Mesothelial cell of epicardium (in vitro differentiated cells): ENCODE measurements at regions not wholly inside any gene's neighbourhood (a gene's known extent, or its start where the extent isn't known, plus 50 kb on each side); places are given as distances from the start of the nearest gene placed in this dataset.
"Not testable (repeated sequence)": the region's sequence is repeated elsewhere in the genome, so short reads cannot be mapped to it uniquely, and the experiment has no call there.

Experiments
- DNase-seq, 2 experiments: peaks; one replicate each; pipeline ENCODE4 v3.0.0; 2021; ENCODE audit warnings: low spot score in 2 of 2; ENCODE audit not compliant: unreplicated experiment in 2 of 2
- H3K27ac Mint-ChIP-seq: 2 replicates; pipeline ENCODE4 v1.8.0; 2021; ENCODE audit warnings: mixed read lengths
- H3K27me3 Mint-ChIP-seq: 2 replicates; pipeline ENCODE4 v1.8.0; 2021; ENCODE audit warnings: low read depth, mixed read lengths
- H3K36me3 Mint-ChIP-seq: 2 replicates; pipeline ENCODE4 v1.8.0; 2021; ENCODE audit warnings: mixed read lengths
- H3K4me1 Mint-ChIP-seq: 2 replicates; pipeline ENCODE4 v1.8.0; 2021; ENCODE audit warnings: mixed read lengths
- H3K4me3 Mint-ChIP-seq: 2 replicates; pipeline ENCODE4 v1.8.0; 2021; ENCODE audit warnings: mild to moderate bottlenecking, moderate library complexity, mixed read lengths
- H3K9me3 Mint-ChIP-seq: 2 replicates; pipeline ENCODE4 v1.8.0; 2021; ENCODE audit warnings: mixed read lengths
- TF ChIP-seq, protein P1 (sequence below): fragments of 200-600 bp; sonication (generic); IDR thresholded peaks from one replicate; pipeline ENCODE4 v1.5.0; 2021; ENCODE audit warnings: antibody characterized with exemption; ENCODE audit not compliant: unreplicated experiment

DNA sequence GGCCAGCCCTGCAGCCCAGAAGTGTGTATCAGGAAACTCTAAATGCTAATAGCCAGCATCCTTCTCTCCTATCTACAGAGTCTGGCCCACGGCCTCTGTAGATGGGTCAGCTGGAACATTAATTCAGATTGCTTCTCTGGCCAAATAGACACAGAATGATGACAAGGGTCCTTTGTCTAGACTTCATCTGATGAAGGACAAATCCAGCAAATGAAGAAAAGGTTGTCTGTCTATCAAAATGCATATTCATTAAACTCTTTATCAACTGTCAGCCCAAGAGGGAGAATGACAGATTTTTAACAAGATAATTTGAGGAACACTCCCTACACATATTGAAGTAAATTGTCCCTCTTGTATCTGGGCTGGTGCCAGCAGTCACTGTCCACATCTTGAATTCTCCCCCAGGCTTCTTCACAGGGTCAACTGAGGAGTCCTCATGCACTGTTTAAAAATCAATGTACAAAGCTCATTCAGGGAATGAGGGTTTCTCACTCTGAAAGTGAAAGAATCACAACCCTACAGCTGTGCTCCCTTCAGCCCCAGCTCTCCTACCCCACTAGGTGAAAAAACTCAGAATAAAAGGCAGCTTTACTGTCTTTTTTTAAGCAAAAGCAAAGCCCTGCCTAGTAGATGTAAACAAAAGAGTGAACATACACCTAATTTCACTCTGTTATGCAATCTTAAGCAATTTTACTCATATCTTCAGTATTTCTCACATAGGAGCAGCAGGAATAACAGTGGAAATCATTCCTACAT is 507.7 kb downstream of the IGSF11 start:
- no peaks in the 10 kb centered on the region for H3K4me1 Mint-ChIP-seq
- no peaks in the 10 kb centered on the region for H3K36me3 Mint-ChIP-seq
- H3K9me3 Mint-ChIP-seq, result no peaks in the 10 kb centered on the region
- H3K27ac Mint-ChIP-seq, result no peak overlapping the region
- H3K27me3 Mint-ChIP-seq, result no peaks in the 10 kb centered on the region
- no peak for DNase-seq
- H3K4me3 Mint-ChIP-seq, result no peak overlapping the region
- TF ChIP-seq, protein P1, sequence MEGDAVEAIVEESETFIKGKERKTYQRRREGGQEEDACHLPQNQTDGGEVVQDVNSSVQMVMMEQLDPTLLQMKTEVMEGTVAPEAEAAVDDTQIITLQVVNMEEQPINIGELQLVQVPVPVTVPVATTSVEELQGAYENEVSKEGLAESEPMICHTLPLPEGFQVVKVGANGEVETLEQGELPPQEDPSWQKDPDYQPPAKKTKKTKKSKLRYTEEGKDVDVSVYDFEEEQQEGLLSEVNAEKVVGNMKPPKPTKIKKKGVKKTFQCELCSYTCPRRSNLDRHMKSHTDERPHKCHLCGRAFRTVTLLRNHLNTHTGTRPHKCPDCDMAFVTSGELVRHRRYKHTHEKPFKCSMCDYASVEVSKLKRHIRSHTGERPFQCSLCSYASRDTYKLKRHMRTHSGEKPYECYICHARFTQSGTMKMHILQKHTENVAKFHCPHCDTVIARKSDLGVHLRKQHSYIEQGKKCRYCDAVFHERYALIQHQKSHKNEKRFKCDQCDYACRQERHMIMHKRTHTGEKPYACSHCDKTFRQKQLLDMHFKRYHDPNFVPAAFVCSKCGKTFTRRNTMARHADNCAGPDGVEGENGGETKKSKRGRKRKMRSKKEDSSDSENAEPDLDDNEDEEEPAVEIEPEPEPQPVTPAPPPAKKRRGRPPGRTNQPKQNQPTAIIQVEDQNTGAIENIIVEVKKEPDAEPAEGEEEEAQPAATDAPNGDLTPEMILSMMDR, result no peak

DNA sequence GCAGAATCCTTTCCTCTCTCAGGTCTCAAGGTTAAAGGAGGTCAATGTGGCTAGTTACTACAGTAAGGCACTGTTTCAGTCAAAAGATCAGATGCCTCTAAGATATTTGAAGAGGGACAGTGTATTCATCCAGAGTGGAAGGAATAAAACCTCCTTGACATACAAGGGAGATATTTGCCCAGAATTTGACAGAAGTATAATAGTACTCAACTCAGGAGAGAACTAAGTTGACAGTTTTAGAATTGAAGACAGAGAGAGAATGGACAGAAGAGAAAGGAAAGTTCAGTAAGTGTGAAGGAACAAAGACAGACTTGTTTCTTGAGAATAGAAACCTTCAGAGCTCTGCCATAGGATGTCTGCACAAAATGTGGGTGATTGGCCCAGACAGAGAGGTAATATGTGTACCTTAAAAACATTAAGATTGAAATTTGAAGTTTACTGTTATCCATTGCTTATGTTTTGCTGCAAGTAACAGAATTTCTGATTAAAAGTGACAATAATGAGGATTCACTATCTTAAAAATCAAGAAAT is 507.1 kb downstream of the IGSF11 start:
- no peaks in the 10 kb centered on the region for H3K36me3 Mint-ChIP-seq
- no peaks in the 10 kb centered on the region for H3K27me3 Mint-ChIP-seq
- DNase-seq, result no peak
- no peak overlapping the region for H3K27ac Mint-ChIP-seq
- H3K4me3 Mint-ChIP-seq, result no peak overlapping the region
- TF ChIP-seq, protein P1, result no peak
- H3K4me1 Mint-ChIP-seq, result no peaks in the 10 kb centered on the region
- H3K9me3 Mint-ChIP-seq, result no peaks in the 10 kb centered on the region

DNA sequence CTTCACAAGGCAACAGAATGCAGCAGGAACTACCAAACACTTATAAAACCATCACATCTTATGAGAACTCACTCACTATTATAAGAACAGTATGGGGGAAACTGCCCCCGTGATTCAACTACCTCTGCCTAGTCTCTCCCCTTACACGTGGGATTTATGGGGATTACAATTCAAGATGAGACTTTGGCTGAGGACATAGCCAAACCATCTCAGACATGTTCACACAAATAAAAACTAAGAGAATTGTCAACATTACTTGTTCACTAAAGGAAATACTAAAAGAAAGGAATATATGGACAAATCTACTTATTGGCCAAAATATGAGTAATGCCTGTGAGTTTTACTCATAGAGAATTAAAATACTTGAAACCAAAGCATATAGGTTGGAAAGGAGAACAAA is 505.1 kb downstream of the IGSF11 start:
- TF ChIP-seq, protein P1, result no peak
- no peak overlapping the region for H3K4me3 Mint-ChIP-seq
- H3K4me1 Mint-ChIP-seq, result peaks cover 2% of the 10 kb centered on the region
- H3K9me3 Mint-ChIP-seq, result no peaks in the 10 kb centered on the region
- H3K27ac Mint-ChIP-seq, result no peak overlapping the region
- no peaks in the 10 kb centered on the region for H3K27me3 Mint-ChIP-seq
- no peaks in the 10 kb centered on the region for H3K36me3 Mint-ChIP-seq
- DNase-seq, result no peak

DNA sequence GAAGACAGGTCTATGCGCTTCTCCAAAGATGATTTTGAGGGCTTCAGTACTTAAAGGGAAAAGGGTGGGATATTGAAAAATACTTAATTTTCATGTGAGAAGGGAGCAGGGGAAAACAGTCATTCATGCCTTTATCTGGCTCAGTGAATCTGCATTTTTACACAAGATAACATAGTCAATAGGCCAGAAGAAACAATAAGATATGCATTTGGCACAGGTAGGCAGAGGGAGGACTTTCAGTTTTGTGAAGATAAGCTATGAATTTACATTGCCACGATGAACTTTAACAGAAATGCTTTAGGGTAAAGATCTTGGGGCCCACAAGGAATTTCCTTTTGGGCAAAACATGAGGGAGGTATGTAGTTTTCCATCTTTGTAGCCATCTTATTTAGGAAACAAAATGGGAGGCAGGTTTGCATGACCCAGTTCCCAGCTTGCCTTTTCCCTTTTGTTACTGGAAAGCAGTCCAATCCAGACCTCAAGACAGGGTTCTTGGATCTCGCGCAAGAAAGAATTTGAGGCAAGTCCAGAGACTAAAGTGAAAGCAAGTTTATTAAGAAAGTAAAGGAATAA is 504.2 kb downstream of the IGSF11 start:
- DNase-seq, result no peak
- TF ChIP-seq, protein P1, result no peak
- peaks cover 3% of the 10 kb centered on the region for H3K4me1 Mint-ChIP-seq
- no peaks in the 10 kb centered on the region for H3K36me3 Mint-ChIP-seq
- no peaks in the 10 kb centered on the region for H3K9me3 Mint-ChIP-seq
- H3K27ac Mint-ChIP-seq, result no peak overlapping the region
- H3K4me3 Mint-ChIP-seq, result no peak overlapping the region
- no peaks in the 10 kb centered on the region for H3K27me3 Mint-ChIP-seq

DNA sequence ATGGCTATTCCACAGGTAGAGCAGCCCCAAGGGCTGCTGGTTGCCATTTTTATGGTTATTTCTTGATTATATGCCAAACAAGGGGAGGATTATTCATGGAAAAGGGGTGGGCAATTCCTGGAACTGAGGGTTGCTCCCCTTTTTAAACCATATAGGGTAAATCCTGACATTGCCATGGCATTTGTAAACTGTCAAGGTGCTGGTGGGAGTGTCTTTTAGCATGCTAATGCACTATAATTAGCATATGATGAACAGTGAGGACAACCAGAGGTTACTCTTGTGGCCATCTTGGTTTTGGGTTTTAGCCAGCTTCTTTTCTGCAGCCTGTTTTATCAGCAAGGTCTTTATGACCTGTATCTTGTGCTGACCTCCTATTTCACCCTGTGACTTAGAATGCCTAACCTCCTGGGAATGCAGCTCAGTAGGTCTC is 503.7 kb downstream of the IGSF11 start:
- H3K27ac Mint-ChIP-seq, H3K9me3 Mint-ChIP-seq, H3K4me1 Mint-ChIP-seq, H3K36me3 Mint-ChIP-seq, H3K4me3 Mint-ChIP-seq, DNase-seq, H3K27me3 Mint-ChIP-seq: not testable (repeated sequence)

DNA sequence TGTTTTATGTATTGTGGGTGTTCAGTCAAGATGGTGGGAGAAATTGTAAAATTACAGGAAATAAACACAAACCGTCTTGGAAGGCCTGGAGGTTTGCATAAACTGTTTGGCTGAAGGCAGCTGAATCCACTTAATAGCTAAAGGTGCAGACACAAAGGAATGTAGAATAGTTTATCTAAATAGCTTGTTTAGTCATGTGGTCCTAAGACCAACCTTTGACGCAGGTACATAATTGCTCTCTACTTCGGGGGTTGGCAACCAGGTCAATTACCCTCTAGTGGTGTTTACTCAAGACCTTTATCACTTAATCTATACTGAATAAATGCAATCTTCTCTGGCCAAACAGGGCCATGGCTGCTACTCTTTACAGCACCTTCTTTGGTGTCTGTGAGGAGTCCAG is 502.8 kb downstream of the IGSF11 start:
- Mint-ChIP-seq H3K4me3 (no peak overlapping the region), H3K27ac (no peak overlapping the region), H3K9me3 (no peaks in the 10 kb centered on the region), H3K27me3 (no peaks in the 10 kb centered on the region), H3K4me1 (peaks cover 3% of the 10 kb centered on the region), H3K36me3 (no peaks in the 10 kb centered on the region)
- no peak for DNase-seq
- TF ChIP-seq, protein P1, result no peak
